A673 (cell line): ENCODE measurements at regions not wholly inside any gene's neighbourhood (a gene's known extent, or its start where the extent isn't known, plus 50 kb on each side); places are given as distances from the start of the nearest gene placed in this dataset.

Source experiments
- BruUV-seq: library from RNA; stranded (reverse); fragments of 400-500 nt; replicated peaks from 2 replicates; lab custom pipeline; 2021; lab: Mats Ljungman, UMichigan
- CTCF ChIA-PET: fragments of 300-600 bp; sonication (Branson Sonifier 250); formaldehyde crosslinking; loops from one replicate; lab custom pipeline; 2022; ENCODE audit warnings: antibody characterized with exemption; lab: Charles Lee
- POLR2A ChIA-PET: fragments of 300-600 bp; sonication (Branson Sonifier 250); formaldehyde crosslinking; loops from one replicate; lab custom pipeline; 2022; ENCODE audit warnings: antibody characterized with exemption; ENCODE audit not compliant: low non-redundant PET; lab: Charles Lee
- DNase-seq: peaks from one replicate; pipeline ENCODE4 v3.0.0-alpha.2; 2015; ENCODE audit warnings: low spot score
- H3K27ac ChIP-seq: fragments of 200-600 bp; sonication (generic); 2 replicates; pipeline ENCODE4 v1.5.1; 2016; ENCODE audit warnings: mixed run types, low read depth, mild to moderate bottlenecking, mixed read lengths, antibody characterized with exemption, low read length; ENCODE audit not compliant: poor library complexity, severe bottlenecking
- H3K27me3 ChIP-seq: fragments of 200-600 bp; sonication (generic); replicated peaks from 2 replicates; pipeline ENCODE4 v1.6.1; 2017; ENCODE audit warnings: mixed run types, low read depth, mild to moderate bottlenecking, mixed read lengths, antibody characterized with exemption, low read length; ENCODE audit not compliant: insufficient read depth, poor library complexity
- H3K36me3 ChIP-seq: fragments of 200-600 bp; sonication (generic); 2 replicates; pipeline ENCODE4 v1.6.1; 2016; ENCODE audit warnings: mixed run types, mild to moderate bottlenecking, mixed read lengths, antibody characterized with exemption, low read length; ENCODE audit not compliant: insufficient read depth, poor library complexity, severe bottlenecking
- H3K4me1 ChIP-seq: fragments of 200-600 bp; sonication (generic); 2 replicates; pipeline ENCODE4 v1.6.1; 2017; ENCODE audit warnings: mixed run types, mild to moderate bottlenecking, mixed read lengths, antibody characterized with exemption, low read length; ENCODE audit not compliant: insufficient read depth, poor library complexity, severe bottlenecking
- H3K4me3 ChIP-seq: fragments of 200-600 bp; sonication (generic); 2 replicates; pipeline ENCODE4 v1.5.1; 2016; ENCODE audit warnings: low read depth, mixed run types, mild to moderate bottlenecking, mixed read lengths, low read length; ENCODE audit not compliant: poor library complexity, severe bottlenecking
- H3K9me3 ChIP-seq: fragments of 200-600 bp; sonication (generic); 2 replicates; pipeline ENCODE4 v1.6.1; 2016; ENCODE audit warnings: mixed run types, low read depth, mild to moderate bottlenecking, mixed read lengths, antibody characterized with exemption, low read length; ENCODE audit not compliant: poor library complexity, severe bottlenecking
- EZH2 ChIP-seq: fragments of 200-600 bp; sonication (generic); IDR thresholded peaks from 2 replicates; pipeline ENCODE4 v1.6.1; 2017; ENCODE audit warnings: borderline replicate concordance, low read depth, mild to moderate bottlenecking, mixed read lengths, antibody characterized with exemption, low read length; ENCODE audit not compliant: poor library complexity, severe bottlenecking
- intact Hi-C: fragments of 100-400 bp; cut with micrococcal nuclease; formaldehyde crosslinking; loops from one replicate; pipeline ENCODE4 v1.10.0; 2022; ENCODE audit not compliant: unreplicated experiment
- TF ChIP-seq, protein P1 (sequence below): fragments of 300-800, 200-600 bp; sonication (generic); conservative IDR thresholded peaks from 2 replicates; pipeline ENCODE4 v1.5.1; 2017; ENCODE audit warnings: low read depth, mild to moderate bottlenecking, antibody characterized with exemption, low read length, moderate library complexity, mixed read lengths

DNA sequence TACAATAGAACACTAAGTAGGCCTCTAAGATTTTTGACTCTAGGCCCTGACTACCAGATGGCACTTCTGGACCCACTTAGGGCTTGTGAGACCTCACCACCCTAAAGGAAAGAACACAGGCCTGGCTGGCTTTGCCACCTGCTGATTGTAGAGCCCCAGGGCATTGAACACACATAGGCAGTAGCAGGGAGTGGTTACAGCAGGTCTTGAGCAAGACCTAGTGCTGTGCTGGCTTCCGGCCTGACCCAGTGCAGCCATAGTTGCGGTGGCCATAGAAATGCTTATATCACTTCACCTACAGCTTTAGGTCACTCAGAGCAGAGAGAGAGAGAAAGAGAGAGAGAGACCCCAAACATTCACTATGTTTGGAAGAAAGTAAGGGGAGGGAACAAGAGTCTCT is 223.2 kb downstream of the LRATD1 start:
- H3K4me3 ChIP-seq: no peak overlapping the region
- no TSS peak for BruUV-seq
- ChIA-PET POLR2A (no interaction called here), CTCF (no interaction called here)
- no peaks in the 10 kb centered on the region for H3K9me3 ChIP-seq
- H3K27ac ChIP-seq: no peak overlapping the region
- intact Hi-C loops: no loop called here
- no peaks in the 10 kb centered on the region for H3K36me3 ChIP-seq
- TF ChIP-seq, protein P1, sequence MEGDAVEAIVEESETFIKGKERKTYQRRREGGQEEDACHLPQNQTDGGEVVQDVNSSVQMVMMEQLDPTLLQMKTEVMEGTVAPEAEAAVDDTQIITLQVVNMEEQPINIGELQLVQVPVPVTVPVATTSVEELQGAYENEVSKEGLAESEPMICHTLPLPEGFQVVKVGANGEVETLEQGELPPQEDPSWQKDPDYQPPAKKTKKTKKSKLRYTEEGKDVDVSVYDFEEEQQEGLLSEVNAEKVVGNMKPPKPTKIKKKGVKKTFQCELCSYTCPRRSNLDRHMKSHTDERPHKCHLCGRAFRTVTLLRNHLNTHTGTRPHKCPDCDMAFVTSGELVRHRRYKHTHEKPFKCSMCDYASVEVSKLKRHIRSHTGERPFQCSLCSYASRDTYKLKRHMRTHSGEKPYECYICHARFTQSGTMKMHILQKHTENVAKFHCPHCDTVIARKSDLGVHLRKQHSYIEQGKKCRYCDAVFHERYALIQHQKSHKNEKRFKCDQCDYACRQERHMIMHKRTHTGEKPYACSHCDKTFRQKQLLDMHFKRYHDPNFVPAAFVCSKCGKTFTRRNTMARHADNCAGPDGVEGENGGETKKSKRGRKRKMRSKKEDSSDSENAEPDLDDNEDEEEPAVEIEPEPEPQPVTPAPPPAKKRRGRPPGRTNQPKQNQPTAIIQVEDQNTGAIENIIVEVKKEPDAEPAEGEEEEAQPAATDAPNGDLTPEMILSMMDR: no peak
- TF ChIP-seq EZH2: no peak
- no peaks in the 10 kb centered on the region for H3K27me3 ChIP-seq
- no peaks in the 10 kb centered on the region for H3K4me1 ChIP-seq
- DNase-seq: no peak

GRCh38 chr2:14861181-14861580 is 228.7 kb downstream of the LRATD1 start:
- Histone ChIP-seq H3K9me3 (no peaks in the 10 kb centered on the region), H3K36me3 (no peaks in the 10 kb centered on the region), H3K27me3 (no peaks in the 10 kb centered on the region), H3K4me1 (no peaks in the 10 kb centered on the region), H3K27ac (no peak overlapping the region), H3K4me3 (no peak overlapping the region)
- TF ChIP-seq EZH2: no peak
- TF ChIP-seq, protein P1: no peak
- no TSS peak for BruUV-seq
- ChIA-PET CTCF (no interaction called here), POLR2A (no interaction called here)
- intact Hi-C loops: no loop called here
- no peak for DNase-seq

DNA sequence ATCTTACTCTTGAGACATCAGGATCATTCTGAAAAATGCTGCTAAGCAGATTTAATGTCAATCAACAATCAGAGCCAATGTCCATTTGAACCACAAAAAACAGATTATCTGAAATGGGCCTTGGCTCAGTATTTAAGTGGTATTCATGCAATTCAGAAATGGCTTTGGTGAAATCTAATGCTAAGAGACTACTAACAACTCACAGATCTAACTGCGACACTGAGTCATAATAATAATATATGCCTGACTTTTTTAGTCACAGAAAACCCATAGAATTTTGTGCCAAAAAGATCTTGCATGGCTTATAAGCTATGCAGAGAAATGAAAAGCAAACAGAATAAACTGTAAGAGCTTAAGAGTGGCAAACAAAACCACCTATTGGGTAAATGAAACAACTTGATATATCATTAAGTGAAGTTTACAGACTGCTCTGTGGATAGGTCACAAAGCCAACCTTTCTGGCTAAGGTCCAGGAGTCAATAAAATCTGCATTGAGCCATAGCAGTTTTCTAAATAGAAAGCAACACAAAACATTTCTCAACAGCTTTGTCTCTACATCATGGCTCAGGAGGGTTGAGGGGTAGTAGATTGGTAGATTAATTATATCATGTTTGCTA is 234.3 kb downstream of the LRATD1 start:
- no peaks in the 10 kb centered on the region for H3K36me3 ChIP-seq
- no peak for DNase-seq
- TF ChIP-seq EZH2: no peak
- TF ChIP-seq, protein P1: no peak
- H3K4me3 ChIP-seq: no peak overlapping the region
- peaks cover 7% of the 10 kb centered on the region for H3K27me3 ChIP-seq
- H3K4me1 ChIP-seq: no peaks in the 10 kb centered on the region
- H3K27ac ChIP-seq: no peak overlapping the region
- ChIA-PET POLR2A (no interaction called here), CTCF (no interaction called here)
- no peaks in the 10 kb centered on the region for H3K9me3 ChIP-seq
- intact Hi-C loops: no loop called here
- BruUV-seq: no TSS peak
